ENCODE measurements at regions not wholly inside any gene's neighbourhood (a gene's known extent, or its start where the extent isn't known, plus 50 kb on each side); places are given as distances from the start of the nearest gene placed in this dataset.
"Not testable (repeated sequence)": the region's sequence is repeated elsewhere in the genome, so short reads cannot be mapped to it uniquely, and the experiment has no call there.

DNA sequence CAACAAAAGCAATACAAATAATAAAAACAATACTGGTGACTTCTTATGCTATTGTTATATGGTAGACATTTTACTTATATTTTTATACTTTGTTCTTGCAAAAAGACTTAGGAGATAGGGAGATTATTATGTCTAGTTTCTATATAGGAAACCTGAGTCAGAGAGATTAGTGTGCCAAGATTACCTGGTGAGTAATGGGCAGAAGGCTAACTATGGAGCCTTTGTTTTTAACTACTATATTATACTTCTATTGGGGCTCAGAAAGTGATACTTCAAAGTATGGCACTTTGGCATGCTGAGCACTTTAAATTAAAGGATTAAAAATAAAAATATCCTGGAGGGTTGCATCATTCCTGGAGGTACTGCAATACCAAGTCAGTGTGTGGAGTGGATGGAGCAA is 117.5 kb upstream of the CLINT1 start:
- TF ChIP-seq, protein P1, sequence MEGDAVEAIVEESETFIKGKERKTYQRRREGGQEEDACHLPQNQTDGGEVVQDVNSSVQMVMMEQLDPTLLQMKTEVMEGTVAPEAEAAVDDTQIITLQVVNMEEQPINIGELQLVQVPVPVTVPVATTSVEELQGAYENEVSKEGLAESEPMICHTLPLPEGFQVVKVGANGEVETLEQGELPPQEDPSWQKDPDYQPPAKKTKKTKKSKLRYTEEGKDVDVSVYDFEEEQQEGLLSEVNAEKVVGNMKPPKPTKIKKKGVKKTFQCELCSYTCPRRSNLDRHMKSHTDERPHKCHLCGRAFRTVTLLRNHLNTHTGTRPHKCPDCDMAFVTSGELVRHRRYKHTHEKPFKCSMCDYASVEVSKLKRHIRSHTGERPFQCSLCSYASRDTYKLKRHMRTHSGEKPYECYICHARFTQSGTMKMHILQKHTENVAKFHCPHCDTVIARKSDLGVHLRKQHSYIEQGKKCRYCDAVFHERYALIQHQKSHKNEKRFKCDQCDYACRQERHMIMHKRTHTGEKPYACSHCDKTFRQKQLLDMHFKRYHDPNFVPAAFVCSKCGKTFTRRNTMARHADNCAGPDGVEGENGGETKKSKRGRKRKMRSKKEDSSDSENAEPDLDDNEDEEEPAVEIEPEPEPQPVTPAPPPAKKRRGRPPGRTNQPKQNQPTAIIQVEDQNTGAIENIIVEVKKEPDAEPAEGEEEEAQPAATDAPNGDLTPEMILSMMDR (IDR thresholded peaks at IDR 0.05), result no peak
- Mint-ChIP-seq H3K27ac (ENCODE audit: unreplicated experiment) (no peak overlapping the region), H3K36me3 (ENCODE audit: unreplicated experiment) (no peaks in the 10 kb centered on the region), H3K4me1 (ENCODE audit: unreplicated experiment) (peaks cover 8% of the 10 kb centered on the region), H3K27me3 (ENCODE audit: unreplicated experiment) (peaks cover 28% of the 10 kb centered on the region), H3K9me3 (ENCODE audit: unreplicated experiment) (no peaks in the 10 kb centered on the region), H3K4me3 (ENCODE audit: unreplicated experiment) (no peak overlapping the region)
- DNase-seq (ENCODE audit: extremely low spot score, unreplicated experiment), result no peak

GRCh38 chr5:157972579-157972978 is 113.6 kb upstream of the CLINT1 start:
- peaks cover 9% of the 10 kb centered on the region for H3K4me1 Mint-ChIP-seq (ENCODE audit: unreplicated experiment)
- TF ChIP-seq, protein P1 (IDR thresholded peaks at IDR 0.05), result no peak
- no peaks in the 10 kb centered on the region for H3K9me3 Mint-ChIP-seq (ENCODE audit: unreplicated experiment)
- no peaks in the 10 kb centered on the region for H3K36me3 Mint-ChIP-seq (ENCODE audit: unreplicated experiment)
- DNase-seq (ENCODE audit: extremely low spot score, unreplicated experiment), result no peak
- peaks cover 26% of the 10 kb centered on the region for H3K27me3 Mint-ChIP-seq (ENCODE audit: unreplicated experiment)
- H3K27ac Mint-ChIP-seq (ENCODE audit: unreplicated experiment), result no peak overlapping the region
- no peak overlapping the region for H3K4me3 Mint-ChIP-seq (ENCODE audit: unreplicated experiment)

GRCh38 chr5:157971571-157972216 is 112.7 kb upstream of the CLINT1 start:
- DNase-seq (ENCODE audit: extremely low spot score, unreplicated experiment), result no peak
- TF ChIP-seq, protein P1 (IDR thresholded peaks at IDR 0.05), result no peak
- Mint-ChIP-seq H3K9me3 (ENCODE audit: unreplicated experiment) (no peaks in the 10 kb centered on the region), H3K36me3 (ENCODE audit: unreplicated experiment) (no peaks in the 10 kb centered on the region), H3K27me3 (ENCODE audit: unreplicated experiment) (peaks cover 26% of the 10 kb centered on the region), H3K4me3 (ENCODE audit: unreplicated experiment) (no peak overlapping the region), H3K27ac (ENCODE audit: unreplicated experiment) (no peak overlapping the region), H3K4me1 (ENCODE audit: unreplicated experiment) (peaks cover 9% of the 10 kb centered on the region)

DNA sequence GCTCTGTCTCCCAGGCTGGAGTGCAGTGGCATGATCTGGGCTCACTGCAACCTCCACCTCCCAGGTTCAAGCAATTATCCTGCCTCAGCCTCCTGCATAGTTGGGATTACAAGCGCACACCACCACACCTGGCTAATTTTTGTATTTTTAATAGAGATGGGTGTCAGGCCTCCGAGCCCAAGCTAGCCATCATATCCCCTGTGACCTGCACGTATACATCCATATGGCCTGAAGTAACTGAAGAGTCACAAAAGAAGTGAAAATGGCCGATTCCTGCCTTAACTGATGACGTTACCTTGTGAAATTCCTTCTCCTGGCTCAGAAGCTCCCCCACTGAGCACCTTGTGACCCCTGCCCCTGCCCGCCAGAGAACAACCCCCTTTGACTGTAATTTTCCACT is 109.6 kb upstream of the CLINT1 start:
- not testable (repeated sequence) for H3K9me3 Mint-ChIP-seq (ENCODE audit: unreplicated experiment); H3K27me3 Mint-ChIP-seq (ENCODE audit: unreplicated experiment); H3K4me3 Mint-ChIP-seq (ENCODE audit: unreplicated experiment); H3K27ac Mint-ChIP-seq (ENCODE audit: unreplicated experiment); H3K36me3 Mint-ChIP-seq (ENCODE audit: unreplicated experiment); DNase-seq (ENCODE audit: extremely low spot score, unreplicated experiment)
- peaks cover 16% of the 10 kb centered on the region for H3K4me1 Mint-ChIP-seq (ENCODE audit: unreplicated experiment)

- TF ChIP-seq, protein P1 (IDR thresholded peaks at IDR 0.05), result no peak
- Mint-ChIP-seq H3K27me3 (ENCODE audit: unreplicated experiment) (peaks cover 9% of the 10 kb centered on the region), H3K36me3 (ENCODE audit: unreplicated experiment) (no peaks in the 10 kb centered on the region), H3K4me1 (ENCODE audit: unreplicated experiment) (peaks cover 7% of the 10 kb centered on the region), H3K9me3 (ENCODE audit: unreplicated experiment) (no peaks in the 10 kb centered on the region), H3K27ac (ENCODE audit: unreplicated experiment) (no peak overlapping the region), H3K4me3 (ENCODE audit: unreplicated experiment) (no peak overlapping the region)
- DNase-seq (ENCODE audit: extremely low spot score, unreplicated experiment), result no peak
These were observed 107.0 kb upstream of the CLINT1 start for GRCh38 chr5:157965989-157966388.
